Posterior vena cava (tissue), 2 donors: ENCODE measurements at regions not wholly inside any gene's neighbourhood (a gene's known extent, or its start where the extent isn't known, plus 50 kb on each side); places are given as distances from the start of the nearest gene placed in this dataset.
"Not testable (repeated sequence)": the region's sequence is repeated elsewhere in the genome, so short reads cannot be mapped to it uniquely, and the experiment has no call there.

Source experiments
- DNase-seq: peaks from one replicate; pipeline ENCODE4 v3.0.0-alpha.2; 2020; ENCODE audit warnings: low spot score
- intact Hi-C, 2 donors: fragments of 100-400 bp; cut with DNase I; formaldehyde crosslinking; loops; one replicate each; pipeline versions ENCODE4 v1.14.1 to v1.14.2; 2022 to 2023
- donor health status: DM: yes; HTN: yes; CAD: no.
- donor health status: DM: yes; HTN: yes; CAD: no.

- DNase-seq: no peak
- intact Hi-C loops: no loop called here
Measured at GRCh38 chr5:124912638-124913328, 166.3 kb upstream of the ZNF608 start.

GRCh38 chr5:124913329-124913653 lies 166.9 kb upstream of the ZNF608 start:
- DNase-seq: no peak
- intact Hi-C loops: no loop called here

- DNase-seq, intact Hi-C loops: not testable (repeated sequence)
Measured at GRCh38 chr5:124916313-124916712, 169.9 kb upstream of the ZNF608 start.

- intact Hi-C loops: no loop called here
- no peak for DNase-seq
Measured at GRCh38 chr5:124918618-124919017, 172.2 kb upstream of the ZNF608 start.

- intact Hi-C loops: no loop called here
- DNase-seq: no peak
Measured at GRCh38 chr5:124919076-124919475, 172.6 kb upstream of the ZNF608 start.

GRCh38 chr5:124919747-124920525 lies 173.5 kb upstream of the ZNF608 start:
- no peak for DNase-seq
- intact Hi-C loops: no loop called here

GRCh38 chr5:124920909-124921666 lies 174.6 kb upstream of the ZNF608 start:
- DNase-seq: no peak
- intact Hi-C loops: no loop called here

- no peak for DNase-seq
- intact Hi-C loops: no loop called here
Measured at GRCh38 chr5:124921694-124922093, 175.3 kb upstream of the ZNF608 start.

- no peak for DNase-seq
- intact Hi-C loops: no loop called here
Measured at GRCh38 chr5:124922255-124922975, 176.0 kb upstream of the ZNF608 start.

- DNase-seq: no peak
- intact Hi-C loops: no loop called here
Measured at GRCh38 chr5:124923131-124923530, 176.7 kb upstream of the ZNF608 start.

- intact Hi-C loops: no loop called here
- DNase-seq: no peak
Measured at GRCh38 chr5:124924729-124925128, 178.3 kb upstream of the ZNF608 start.

GRCh38 chr5:124927735-124928134 lies 181.3 kb upstream of the ZNF608 start:
- DNase-seq: no peak
- intact Hi-C loops: no loop called here

GRCh38 chr5:124929000-124929399 lies 182.6 kb upstream of the ZNF608 start:
- intact Hi-C loops: no loop called here
- DNase-seq: no peak

- intact Hi-C loops: no loop called here
- DNase-seq: no peak
Measured at GRCh38 chr5:124932791-124933600, 186.6 kb upstream of the ZNF608 start.

- DNase-seq: no peak
- intact Hi-C loops: no loop called here
Measured at GRCh38 chr5:124935065-124935464, 188.6 kb upstream of the ZNF608 start.

GRCh38 chr5:124936626-124936933 lies 190.1 kb upstream of the ZNF608 start:
- intact Hi-C loops: no loop called here
- no peak for DNase-seq

GRCh38 chr5:124941051-124942049 lies 194.9 kb upstream of the ZNF608 start:
- intact Hi-C loops: no loop called here
- DNase-seq: no peak
